GM23338 (cell line): ENCODE measurements at regions not wholly inside any gene's neighbourhood (a gene's known extent, or its start where the extent isn't known, plus 50 kb on each side); places are given as distances from the start of the nearest gene placed in this dataset.

Experiments
- ATAC-seq: fragments of 200-7000 bp; cut with Tn5 transposase; 3 replicates; pipeline ENCODE4 v1.9.1; 2020
- DNase-seq: peaks from one replicate; pipeline ENCODE4 v3.0.0-alpha.2; 2015; ENCODE audit warnings: low spot score
- H2AFZ ChIP-seq: fragments of 200-600 bp; sonication (generic); 2 replicates; pipeline ENCODE4 v1.8.0; 2016; ENCODE audit warnings: antibody characterized with exemption, mild to moderate bottlenecking, moderate library complexity
- H3F3A ChIP-seq: fragments of 200-600 bp; sonication (generic); replicated peaks from 2 replicates; pipeline ENCODE4 v1.8.0; 2017; ENCODE audit warnings: antibody characterized with exemption, mixed run types, low read depth
- H3K27ac ChIP-seq: fragments of 200-600 bp; sonication (generic); 2 replicates; pipeline ENCODE4 v1.6.1; 2016; ENCODE audit warnings: low read depth
- H3K27me3 ChIP-seq: fragments of 200-600 bp; sonication (generic); 2 replicates; pipeline ENCODE4 v1.8.0; 2016; ENCODE audit warnings: mild to moderate bottlenecking, mixed run types, moderate library complexity; ENCODE audit not compliant: insufficient read depth
- H3K36me3 ChIP-seq: fragments of 200-600 bp; sonication (generic); 2 replicates; pipeline ENCODE4 v1.8.0; 2016; ENCODE audit warnings: mild to moderate bottlenecking; ENCODE audit not compliant: insufficient read depth
- H3K4me1 ChIP-seq: fragments of 200-600 bp; sonication (generic); 2 replicates; pipeline ENCODE4 v1.8.0; 2016; ENCODE audit warnings: mild to moderate bottlenecking, moderate library complexity; ENCODE audit not compliant: insufficient read depth
- H3K4me2 ChIP-seq: fragments of 200-600 bp; sonication (generic); 2 replicates; pipeline ENCODE4 v1.7.1; 2017; ENCODE audit warnings: mixed run types
- H3K4me3 ChIP-seq: fragments of 200-600 bp; sonication (generic); 2 replicates; pipeline ENCODE4 v1.6.1; 2016; ENCODE audit warnings: mixed run types
- H3K79me2 ChIP-seq: fragments of 200-600 bp; sonication (generic); replicated peaks from 2 replicates; pipeline ENCODE4 v1.8.0; 2017; ENCODE audit warnings: mild to moderate bottlenecking; ENCODE audit not compliant: insufficient read depth
- H3K9me2 ChIP-seq: fragments of 200-600 bp; sonication (generic); 2 replicates; pipeline ENCODE4 v1.8.0; 2017; ENCODE audit not compliant: insufficient read depth
- H4K20me1 ChIP-seq: fragments of 200-600 bp; sonication (generic); replicated peaks from 2 replicates; pipeline ENCODE4 v1.8.0; 2017; ENCODE audit warnings: mild to moderate bottlenecking; ENCODE audit not compliant: insufficient read depth
- H3K27ac Mint-ChIP-seq: 2 replicates; pipeline ENCODE4 v1.8.0; 2020; ENCODE audit warnings: inconsistent platforms, mild to moderate bottlenecking, moderate library complexity, mixed read lengths
- H3K27me3 Mint-ChIP-seq: 3 replicates; pipeline ENCODE4 v1.8.0; 2022; ENCODE audit warnings: low read depth, mild to moderate bottlenecking, moderate library complexity, mixed read lengths, inconsistent platforms; ENCODE audit not compliant: insufficient read depth, poor library complexity
- H3K36me3 Mint-ChIP-seq: 3 replicates; pipeline ENCODE4 v1.8.0; 2021; ENCODE audit warnings: low read depth, mild to moderate bottlenecking, inconsistent platforms, moderate library complexity, mixed read lengths
- H3K4me1 Mint-ChIP-seq: 3 replicates; pipeline ENCODE4 v1.8.0; 2020; ENCODE audit warnings: mild to moderate bottlenecking, inconsistent platforms, mixed read lengths
- H3K4me3 Mint-ChIP-seq: 3 replicates; pipeline ENCODE4 v1.8.0; 2021; ENCODE audit warnings: moderate library complexity, mild to moderate bottlenecking, inconsistent platforms, mixed read lengths
- H3K9me3 Mint-ChIP-seq: 3 replicates; pipeline ENCODE4 v1.8.0; 2020; ENCODE audit warnings: moderate library complexity, mild to moderate bottlenecking, inconsistent platforms, mixed read lengths
- CREB1 ChIP-seq: fragments of 250-450 bp; sonication (Bioruptor Pico); IDR thresholded peaks from 2 replicates; pipeline ENCODE4 v1.5.0; 2020; ENCODE audit warnings: low read depth, mild to moderate bottlenecking, moderate library complexity
- EZH2 ChIP-seq: fragments of 200-600 bp; sonication (generic); IDR thresholded peaks from one replicate; pipeline ENCODE4 v1.8.0; 2017; ENCODE audit warnings: antibody characterized with exemption, mild to moderate bottlenecking, low read depth; ENCODE audit not compliant: unreplicated experiment
- JUNB ChIP-seq: IDR thresholded peaks from one replicate; pipeline ENCODE4 v1.6.1; 2016; ENCODE audit warnings: antibody characterized with exemption; ENCODE audit not compliant: unreplicated experiment
- POLR2AphosphoS5 ChIP-seq: IDR thresholded peaks from 2 replicates; pipeline ENCODE4 v1.6.1; 2016; ENCODE audit warnings: antibody characterized with exemption, low read depth
- ZNF114 ChIP-seq: fragments of 250-450 bp; sonication (Bioruptor Pico); IDR thresholded peaks from 2 replicates; pipeline ENCODE4 v1.5.0; 2020; ENCODE audit warnings: mild to moderate bottlenecking, moderate library complexity
- TF ChIP-seq, protein P1 (sequence below): IDR thresholded peaks from one replicate; pipeline ENCODE4 v1.6.1; 2018; ENCODE audit warnings: antibody characterized with exemption; ENCODE audit not compliant: unreplicated experiment
- TF ChIP-seq, protein P2 (sequence below): fragments of 250-450 bp; sonication (Bioruptor Pico); IDR thresholded peaks from 2 replicates; pipeline ENCODE4 v1.5.0; 2020; ENCODE audit warnings: mild to moderate bottlenecking, moderate library complexity

DNA sequence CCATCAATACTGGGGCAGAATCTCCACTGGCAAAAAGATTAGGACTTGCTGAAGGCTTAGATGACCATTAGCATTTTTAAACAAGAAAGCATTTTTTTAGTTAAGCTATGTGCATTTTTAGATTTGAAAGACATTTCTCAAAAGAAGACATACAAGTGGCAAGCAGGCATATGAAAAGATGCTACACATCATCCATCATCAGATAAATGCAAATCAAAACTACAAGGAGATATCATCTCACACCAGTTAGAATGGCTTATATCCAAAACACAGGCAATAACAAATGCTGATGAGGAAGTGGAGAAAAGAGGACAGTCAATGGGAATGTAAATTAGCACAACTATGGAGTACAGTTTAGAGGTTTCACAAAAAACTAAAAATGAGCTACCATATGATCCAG lies 195.6 kb upstream of the TNC start:
- Histone ChIP-seq H3F3A (no peaks in the 10 kb centered on the region), H4K20me1 (no peaks in the 10 kb centered on the region), H3K9me2 (no peaks in the 10 kb centered on the region), H3K36me3 (no peaks in the 10 kb centered on the region), H3K4me2 (no peak overlapping the region), H2AFZ (no peak overlapping the region), H3K27ac (no peak overlapping the region), H3K4me1 (no peaks in the 10 kb centered on the region), H3K4me3 (no peak overlapping the region), H3K79me2 (no peaks in the 10 kb centered on the region), H3K27me3 (no peaks in the 10 kb centered on the region)
- Mint-ChIP-seq H3K27me3 (peaks cover 6% of the 10 kb centered on the region), H3K9me3 (peaks cover 8% of the 10 kb centered on the region; the same call in 2 of the 3 replicates), H3K27ac (no peak overlapping the region), H3K4me1 (no peaks in the 10 kb centered on the region), H3K36me3 (no peaks in the 10 kb centered on the region), H3K4me3 (no peak overlapping the region)
- no peak for TF ChIP-seq ZNF114
- DNase-seq (no peak), ATAC-seq (no peak)

DNA sequence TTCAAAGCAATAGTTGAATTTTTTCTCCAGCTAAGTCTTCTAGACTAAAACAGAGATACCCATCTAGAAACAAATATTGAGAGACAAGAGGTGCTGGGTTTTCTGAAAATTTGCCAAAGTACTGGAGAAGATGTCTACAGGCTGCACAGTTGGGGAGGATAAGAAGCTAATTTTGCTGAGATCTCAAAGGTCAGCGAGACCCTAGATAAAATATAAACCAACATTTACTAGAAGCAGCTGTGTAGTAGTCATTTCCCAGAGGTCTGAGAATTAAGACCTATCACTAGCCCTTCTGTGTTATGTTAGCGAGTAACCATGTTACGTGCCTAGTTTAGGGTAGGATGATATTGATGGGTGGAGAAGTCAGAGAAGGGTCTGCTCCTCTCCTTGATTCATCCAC lies 208.5 kb upstream of the TNC start:
- Histone ChIP-seq H3K4me1 (no peaks in the 10 kb centered on the region), H2AFZ (no peak overlapping the region), H3K4me3 (no peak overlapping the region), H3K27ac (no peak overlapping the region), H3F3A (no peaks in the 10 kb centered on the region), H4K20me1 (no peaks in the 10 kb centered on the region), H3K27me3 (no peaks in the 10 kb centered on the region), H3K79me2 (no peaks in the 10 kb centered on the region), H3K4me2 (no peak overlapping the region), H3K9me2 (no peaks in the 10 kb centered on the region; the same call in 1 of the 2 replicates), H3K36me3 (no peaks in the 10 kb centered on the region)
- no peaks in the 10 kb centered on the region for H3K9me3 Mint-ChIP-seq
- H3K27ac Mint-ChIP-seq: no peak overlapping the region
- H3K4me1 Mint-ChIP-seq: no peaks in the 10 kb centered on the region
- DNase-seq: no peak
- no peak for TF ChIP-seq JUNB
- TF ChIP-seq POLR2AphosphoS5: no peak
- peaks cover 4% of the 10 kb centered on the region for H3K27me3 Mint-ChIP-seq
- H3K36me3 Mint-ChIP-seq: no peaks in the 10 kb centered on the region; the same call in 1 of the 3 replicates
- ATAC-seq: no peak
- H3K4me3 Mint-ChIP-seq: no peak overlapping the region

DNA sequence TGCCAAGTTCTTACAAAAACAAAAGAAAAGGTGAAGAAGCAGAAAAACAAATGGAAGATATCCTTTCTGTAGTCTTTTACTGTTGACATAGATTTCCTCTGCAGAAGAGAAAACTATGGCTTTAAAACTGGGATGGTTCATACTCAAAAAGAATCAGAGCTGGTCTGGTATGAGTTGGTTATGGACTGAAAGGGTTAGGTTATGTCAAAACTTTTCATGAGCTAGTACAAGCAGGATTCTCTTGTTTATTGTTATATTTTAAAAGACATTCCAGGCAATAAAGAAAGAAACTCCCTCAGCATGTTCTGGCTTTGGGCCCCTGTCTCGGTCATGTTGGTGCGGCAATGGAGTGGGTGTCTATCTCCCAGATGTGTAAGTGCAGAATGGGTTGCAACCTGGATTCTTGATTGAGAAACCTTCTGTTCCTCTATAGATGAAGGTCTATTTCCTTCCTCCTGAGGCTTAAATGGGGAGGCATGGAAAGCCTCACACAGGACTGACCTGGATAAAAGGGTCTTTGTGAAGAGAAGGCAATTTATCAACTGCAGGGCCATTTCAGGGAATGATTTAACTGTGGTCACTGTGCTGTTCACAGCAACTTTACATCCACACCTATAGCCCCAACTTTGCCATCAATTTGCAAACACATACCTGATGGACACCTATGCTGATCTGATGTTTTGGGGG lies 209.6 kb upstream of the TNC start:
- H3K27me3 ChIP-seq: no peaks in the 10 kb centered on the region
- H2AFZ ChIP-seq: no peak overlapping the region
- H3K4me2 ChIP-seq: no peak overlapping the region
- peaks cover 2% of the 10 kb centered on the region; the same call in 1 of the 2 replicates for H3K9me2 ChIP-seq
- no peaks in the 10 kb centered on the region for H3K36me3 ChIP-seq
- no peaks in the 10 kb centered on the region; the same call in 1 of the 3 replicates for H3K36me3 Mint-ChIP-seq
- ATAC-seq (no peak), DNase-seq (no peak)
- no peak overlapping the region for H3K4me3 ChIP-seq
- H3F3A ChIP-seq: no peaks in the 10 kb centered on the region
- no peaks in the 10 kb centered on the region for H4K20me1 ChIP-seq
- no peaks in the 10 kb centered on the region for H3K79me2 ChIP-seq
- no peaks in the 10 kb centered on the region for H3K4me1 Mint-ChIP-seq
- H3K27ac ChIP-seq: no peak overlapping the region
- peaks cover 4% of the 10 kb centered on the region for H3K27me3 Mint-ChIP-seq
- H3K9me3 Mint-ChIP-seq: no peaks in the 10 kb centered on the region
- H3K4me3 Mint-ChIP-seq: no peak overlapping the region
- no peaks in the 10 kb centered on the region for H3K4me1 ChIP-seq
- H3K27ac Mint-ChIP-seq: no peak overlapping the region
- no peak for TF ChIP-seq CREB1
- TF ChIP-seq, protein P1, sequence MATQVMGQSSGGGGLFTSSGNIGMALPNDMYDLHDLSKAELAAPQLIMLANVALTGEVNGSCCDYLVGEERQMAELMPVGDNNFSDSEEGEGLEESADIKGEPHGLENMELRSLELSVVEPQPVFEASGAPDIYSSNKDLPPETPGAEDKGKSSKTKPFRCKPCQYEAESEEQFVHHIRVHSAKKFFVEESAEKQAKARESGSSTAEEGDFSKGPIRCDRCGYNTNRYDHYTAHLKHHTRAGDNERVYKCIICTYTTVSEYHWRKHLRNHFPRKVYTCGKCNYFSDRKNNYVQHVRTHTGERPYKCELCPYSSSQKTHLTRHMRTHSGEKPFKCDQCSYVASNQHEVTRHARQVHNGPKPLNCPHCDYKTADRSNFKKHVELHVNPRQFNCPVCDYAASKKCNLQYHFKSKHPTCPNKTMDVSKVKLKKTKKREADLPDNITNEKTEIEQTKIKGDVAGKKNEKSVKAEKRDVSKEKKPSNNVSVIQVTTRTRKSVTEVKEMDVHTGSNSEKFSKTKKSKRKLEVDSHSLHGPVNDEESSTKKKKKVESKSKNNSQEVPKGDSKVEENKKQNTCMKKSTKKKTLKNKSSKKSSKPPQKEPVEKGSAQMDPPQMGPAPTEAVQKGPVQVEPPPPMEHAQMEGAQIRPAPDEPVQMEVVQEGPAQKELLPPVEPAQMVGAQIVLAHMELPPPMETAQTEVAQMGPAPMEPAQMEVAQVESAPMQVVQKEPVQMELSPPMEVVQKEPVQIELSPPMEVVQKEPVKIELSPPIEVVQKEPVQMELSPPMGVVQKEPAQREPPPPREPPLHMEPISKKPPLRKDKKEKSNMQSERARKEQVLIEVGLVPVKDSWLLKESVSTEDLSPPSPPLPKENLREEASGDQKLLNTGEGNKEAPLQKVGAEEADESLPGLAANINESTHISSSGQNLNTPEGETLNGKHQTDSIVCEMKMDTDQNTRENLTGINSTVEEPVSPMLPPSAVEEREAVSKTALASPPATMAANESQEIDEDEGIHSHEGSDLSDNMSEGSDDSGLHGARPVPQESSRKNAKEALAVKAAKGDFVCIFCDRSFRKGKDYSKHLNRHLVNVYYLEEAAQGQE: no peak
- TF ChIP-seq POLR2AphosphoS5: no peak
- TF ChIP-seq, protein P2, sequence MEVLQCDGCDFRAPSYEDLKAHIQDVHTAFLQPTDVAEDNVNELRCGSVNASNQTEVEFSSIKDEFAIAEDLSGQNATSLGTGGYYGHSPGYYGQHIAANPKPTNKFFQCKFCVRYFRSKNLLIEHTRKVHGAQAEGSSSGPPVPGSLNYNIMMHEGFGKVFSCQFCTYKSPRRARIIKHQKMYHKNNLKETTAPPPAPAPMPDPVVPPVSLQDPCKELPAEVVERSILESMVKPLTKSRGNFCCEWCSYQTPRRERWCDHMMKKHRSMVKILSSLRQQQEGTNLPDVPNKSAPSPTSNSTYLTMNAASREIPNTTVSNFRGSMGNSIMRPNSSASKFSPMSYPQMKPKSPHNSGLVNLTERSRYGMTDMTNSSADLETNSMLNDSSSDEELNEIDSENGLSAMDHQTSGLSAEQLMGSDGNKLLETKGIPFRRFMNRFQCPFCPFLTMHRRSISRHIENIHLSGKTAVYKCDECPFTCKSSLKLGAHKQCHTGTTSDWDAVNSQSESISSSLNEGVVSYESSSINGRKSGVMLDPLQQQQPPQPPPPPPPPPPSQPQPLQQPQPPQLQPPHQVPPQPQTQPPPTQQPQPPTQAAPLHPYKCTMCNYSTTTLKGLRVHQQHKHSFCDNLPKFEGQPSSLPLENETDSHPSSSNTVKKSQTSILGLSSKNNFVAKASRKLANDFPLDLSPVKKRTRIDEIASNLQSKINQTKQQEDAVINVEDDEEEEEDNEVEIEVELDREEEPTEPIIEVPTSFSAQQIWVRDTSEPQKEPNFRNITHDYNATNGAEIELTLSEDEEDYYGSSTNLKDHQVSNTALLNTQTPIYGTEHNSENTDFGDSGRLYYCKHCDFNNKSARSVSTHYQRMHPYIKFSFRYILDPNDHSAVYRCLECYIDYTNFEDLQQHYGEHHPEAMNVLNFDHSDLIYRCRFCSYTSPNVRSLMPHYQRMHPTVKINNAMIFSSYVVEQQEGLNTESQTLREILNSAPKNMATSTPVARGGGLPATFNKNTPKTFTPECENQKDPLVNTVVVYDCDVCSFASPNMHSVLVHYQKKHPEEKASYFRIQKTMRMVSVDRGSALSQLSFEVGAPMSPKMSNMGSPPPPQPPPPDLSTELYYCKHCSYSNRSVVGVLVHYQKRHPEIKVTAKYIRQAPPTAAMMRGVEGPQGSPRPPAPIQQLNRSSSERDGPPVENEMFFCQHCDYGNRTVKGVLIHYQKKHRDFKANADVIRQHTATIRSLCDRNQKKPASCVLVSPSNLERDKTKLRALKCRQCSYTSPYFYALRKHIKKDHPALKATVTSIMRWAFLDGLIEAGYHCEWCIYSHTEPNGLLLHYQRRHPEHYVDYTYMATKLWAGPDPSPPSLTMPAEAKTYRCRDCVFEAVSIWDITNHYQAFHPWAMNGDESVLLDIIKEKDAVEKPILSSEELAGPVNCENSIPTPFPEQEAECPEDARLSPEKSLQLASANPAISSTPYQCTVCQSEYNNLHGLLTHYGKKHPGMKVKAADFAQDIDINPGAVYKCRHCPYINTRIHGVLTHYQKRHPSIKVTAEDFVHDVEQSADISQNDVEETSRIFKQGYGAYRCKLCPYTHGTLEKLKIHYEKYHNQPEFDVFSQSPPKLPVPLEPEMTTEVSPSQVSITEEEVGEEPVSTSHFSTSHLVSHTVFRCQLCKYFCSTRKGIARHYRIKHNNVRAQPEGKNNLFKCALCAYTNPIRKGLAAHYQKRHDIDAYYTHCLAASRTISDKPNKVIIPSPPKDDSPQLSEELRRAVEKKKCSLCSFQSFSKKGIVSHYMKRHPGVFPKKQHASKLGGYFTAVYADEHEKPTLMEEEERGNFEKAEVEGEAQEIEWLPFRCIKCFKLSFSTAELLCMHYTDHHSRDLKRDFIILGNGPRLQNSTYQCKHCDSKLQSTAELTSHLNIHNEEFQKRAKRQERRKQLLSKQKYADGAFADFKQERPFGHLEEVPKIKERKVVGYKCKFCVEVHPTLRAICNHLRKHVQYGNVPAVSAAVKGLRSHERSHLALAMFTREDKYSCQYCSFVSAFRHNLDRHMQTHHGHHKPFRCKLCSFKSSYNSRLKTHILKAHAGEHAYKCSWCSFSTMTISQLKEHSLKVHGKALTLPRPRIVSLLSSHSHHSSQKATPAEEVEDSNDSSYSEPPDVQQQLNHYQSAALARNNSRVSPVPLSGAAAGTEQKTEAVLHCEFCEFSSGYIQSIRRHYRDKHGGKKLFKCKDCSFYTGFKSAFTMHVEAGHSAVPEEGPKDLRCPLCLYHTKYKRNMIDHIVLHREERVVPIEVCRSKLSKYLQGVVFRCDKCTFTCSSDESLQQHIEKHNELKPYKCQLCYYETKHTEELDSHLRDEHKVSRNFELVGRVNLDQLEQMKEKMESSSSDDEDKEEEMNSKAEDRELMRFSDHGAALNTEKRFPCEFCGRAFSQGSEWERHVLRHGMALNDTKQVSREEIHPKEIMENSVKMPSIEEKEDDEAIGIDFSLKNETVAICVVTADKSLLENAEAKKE (CRISPR knock-in tag): no peak
- TF ChIP-seq ZNF114: no peak
- TF ChIP-seq EZH2: no peak
